Transverse colon (tissue), 4 donors: ENCODE measurements at regions not wholly inside any gene's neighbourhood (a gene's known extent, or its start where the extent isn't known, plus 50 kb on each side); places are given as distances from the start of the nearest gene placed in this dataset.
A peak's percentile ranks its signal among the peaks of the same experiment; 100 is the strongest.

Experiments used
- DNase-seq: peaks from one replicate; pipeline ENCODE4 v3.0.0-alpha.2; 2019
- H3K27ac ChIP-seq, 4 donors: fragments of 200-600 bp; sonication (generic); 2 replicates each; pipeline ENCODE4 v1.5.1; 2016 to 2018; ENCODE audit warnings: inconsistent platforms in 4 of 4
- H3K27me3 ChIP-seq: fragments of 200-600 bp; sonication (generic); 2 replicates; pipeline ENCODE4 v1.5.1; 2017; ENCODE audit warnings: inconsistent platforms
- H3K36me3 ChIP-seq, 4 donors: fragments of 200-600 bp; sonication (generic); 2 replicates each; pipeline ENCODE4 v1.5.1; 2017 to 2019; ENCODE audit warnings: inconsistent platforms in 4 of 4
- H3K4me1 ChIP-seq, 4 donors: fragments of 200-600 bp; sonication (generic); 2 replicates each; pipeline ENCODE4 v1.5.1; 2017 to 2020; ENCODE audit warnings: inconsistent platforms in 4 of 4
- H3K4me3 ChIP-seq, 4 donors: fragments of 200-600 bp; sonication (generic); 1 replicate in 1 of 4; 2 replicates in 3 of 4; pipeline versions ENCODE4 v1.5.1 to v1.6.1; 2017 to 2019; ENCODE audit warnings: inconsistent platforms in 4 of 4
- H3K9me3 ChIP-seq, 2 donors: fragments of 200-600 bp; sonication (generic); 2 replicates each; pipeline ENCODE4 v1.5.1; 2017 to 2019; ENCODE audit warnings: inconsistent platforms in 2 of 2
- CTCF ChIP-seq, 5 experiments: fragments of 200-600 bp in 3 of 5; fragments of 450-650 bp in 2 of 5; sonication (generic) in 3 of 5; IDR thresholded peaks; 1 replicate in 2 of 5; 2 replicates in 3 of 5; pipeline ENCODE4 v1.5.1; 2016 to 2017; ENCODE audit warnings: antibody characterized with exemption in 5 of 5, inconsistent platforms in 3 of 5, mild to moderate bottlenecking in 2 of 5, moderate library complexity in 1 of 5
- EP300 ChIP-seq: sonication (generic); formaldehyde crosslinking; IDR thresholded peaks from one replicate; pipeline ENCODE4 v1.6.1; 2017; ENCODE audit warnings: antibody characterized with exemption, low read depth
- POLR2A ChIP-seq: fragments of 450-650 bp; IDR thresholded peaks from one replicate; pipeline ENCODE4 v1.6.1; 2016; ENCODE audit warnings: antibody characterized with exemption, mild to moderate bottlenecking, moderate library complexity
- POLR2AphosphoS5 ChIP-seq, 3 donors: sonication (generic); formaldehyde crosslinking; IDR thresholded peaks; one replicate each; pipeline ENCODE4 v1.6.1; 2016; ENCODE audit warnings: antibody characterized with exemption in 3 of 3
- WGBS, 2 donors: methylation state at CpG; one replicate each; pipeline ENCODE4 v1.1.5; 2018; ENCODE audit warnings: low coverage in 1 of 2; 5-methylcytosine and 5-hydroxymethylcytosine counted together
- in situ Hi-C, 4 donors: fragments of 200-750 bp; cut with MboI; loops; one replicate each; pipeline versions ENCODE4 v1.15.0 to v1.15.1; 2017; ENCODE audit warnings: low sequenced_read_pairs in 3 of 4, low pct_ligation_motif_present in 1 of 4, low pct_unique_long_range_greater_than_20kb in 1 of 4
- intact Hi-C: fragments of 100-400 bp; cut with DNase I; formaldehyde crosslinking; loops from one replicate; pipeline ENCODE4 v1.15.1; 2023; ENCODE audit warnings: low total_unique reads

GRCh38 chr7:155893176-155893575 is 80.9 kb upstream of the SHH start:
- in situ Hi-C loops (no loop called here), intact Hi-C loops (no loop called here)
- Histone ChIP-seq H3K36me3 (no peaks in the 10 kb centered on the region), H3K4me1 (peaks cover 0 to 31% (median 9%) of the 10 kb centered on the region in 4 donors), H3K27ac (no peak overlapping the region), H3K4me3 (no peak overlapping the region), H3K9me3 (no peaks in the 10 kb centered on the region), H3K27me3 (no peaks in the 10 kb centered on the region)
- no peak for TF ChIP-seq EP300
- no peak for TF ChIP-seq CTCF (IDR thresholded peaks at IDR 0.05)
- TF ChIP-seq POLR2AphosphoS5 (IDR thresholded peaks at IDR 0.05): no peak
- no peak for TF ChIP-seq POLR2A
- WGBS, 2 donors: 81% methylated on average over 12 of the region's 12 CpGs; no CpG with 5 or more reads in 1 of the 2 donors
- no peak for DNase-seq

GRCh38 chr7:155889636-155890511 is 77.6 kb upstream of the SHH start:
- 57% methylated on average over 24 of the region's 24 CpGs; no CpG with 5 or more reads in 1 of the 2 donors for WGBS, 2 donors
- H3K27ac ChIP-seq: peak overlapping the region; percentile 34 to 64 (median 52)
- no peaks in the 10 kb centered on the region for H3K9me3 ChIP-seq
- DNase-seq: peak; percentile 78
- no peaks in the 10 kb centered on the region for H3K36me3 ChIP-seq
- no peak overlapping the region for H3K4me3 ChIP-seq
- in situ Hi-C loops (no loop called here), intact Hi-C loops (no loop called here)
- peaks cover 0 to 17% (median 8%) of the 10 kb centered on the region in 4 donors for H3K4me1 ChIP-seq
- TF ChIP-seq POLR2A (no peak), CTCF (IDR thresholded peaks at IDR 0.05) (no peak), POLR2AphosphoS5 (IDR thresholded peaks at IDR 0.05) (peak; percentile 78 to 89 (median 81)), EP300 (peak; percentile 20)
- H3K27me3 ChIP-seq: no peaks in the 10 kb centered on the region

GRCh38 chr7:155887174-155887525 is 74.9 kb upstream of the SHH start:
- TF ChIP-seq POLR2A (no peak), CTCF (IDR thresholded peaks at IDR 0.05) (no peak), EP300 (no peak), POLR2AphosphoS5 (IDR thresholded peaks at IDR 0.05) (no peak)
- H3K36me3 ChIP-seq: no peaks in the 10 kb centered on the region
- H3K4me1 ChIP-seq: peaks cover 0 to 9% (median 8%) of the 10 kb centered on the region in 4 donors
- H3K27me3 ChIP-seq: no peaks in the 10 kb centered on the region
- 80 to 92% methylated on average over 1 to 11 of the region's 11 CpGs for WGBS, 2 donors
- no peak for DNase-seq
- H3K9me3 ChIP-seq: no peaks in the 10 kb centered on the region
- no peak overlapping the region for H3K4me3 ChIP-seq
- in situ Hi-C loops (no loop called here), intact Hi-C loops (no loop called here)
- H3K27ac ChIP-seq: no peak overlapping the region

- intact Hi-C loops: no loop called here
- 92 to 96% methylated on average over 13 to 37 of the region's 37 CpGs for WGBS, 2 donors
- in situ Hi-C loops: no loop called here
- Histone ChIP-seq H3K4me1 (peaks cover 0 to 9% (median 8%) of the 10 kb centered on the region in 4 donors), H3K27me3 (no peaks in the 10 kb centered on the region), H3K27ac (no peak overlapping the region), H3K36me3 (no peaks in the 10 kb centered on the region), H3K4me3 (no peak overlapping the region), H3K9me3 (no peaks in the 10 kb centered on the region)
- no peak for TF ChIP-seq POLR2AphosphoS5 (IDR thresholded peaks at IDR 0.05)
- TF ChIP-seq CTCF (IDR thresholded peaks at IDR 0.05): no peak
- no peak for TF ChIP-seq POLR2A
- TF ChIP-seq EP300: no peak
- no peak for DNase-seq
Observed at GRCh38 chr7:155886391-155887173, 74.3 kb upstream of the SHH start.
